DMS53 treated with DMSO at 0.1 percent for 48 hours (cell line): ENCODE measurements at regions not wholly inside any gene's neighbourhood (a gene's known extent, or its start where the extent isn't known, plus 50 kb on each side); places are given as distances from the start of the nearest gene placed in this dataset.

Source experiments
- DNase-seq: peaks from one replicate; lab custom pipeline; 2025; ENCODE audit not compliant: unreplicated experiment; lab: John Stamatoyannopoulos, UW

- DNase-seq = no peak
Observed at GRCh38 chr10:120702032-120702431, 149.1 kb upstream of the WDR11 start.

DNA sequence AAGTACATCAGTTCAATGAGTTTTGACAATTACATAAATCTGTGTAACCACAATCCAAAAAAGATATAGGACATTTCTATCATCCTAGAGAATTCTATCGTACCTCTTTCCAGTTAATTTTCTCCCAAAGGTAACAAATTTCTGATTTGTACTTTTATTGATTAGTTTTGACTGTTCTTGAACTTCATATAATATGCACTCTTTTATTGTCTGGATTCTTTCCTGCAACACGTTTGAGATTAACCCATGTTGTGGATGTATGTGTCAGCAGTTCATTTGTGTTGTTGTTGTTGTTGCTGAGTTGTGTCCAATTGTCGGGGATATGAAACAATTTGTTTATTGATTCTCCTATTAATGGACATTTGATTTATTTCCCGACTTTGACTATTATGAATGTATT lies 145.9 kb upstream of the WDR11 start:
- DNase-seq = no peak

GRCh38 chr10:120710076-120710475 lies 141.1 kb upstream of the WDR11 start:
- no peak for DNase-seq

- no peak for DNase-seq
Observed at GRCh38 chr10:120711860-120712259, 139.3 kb upstream of the WDR11 start.

DNA sequence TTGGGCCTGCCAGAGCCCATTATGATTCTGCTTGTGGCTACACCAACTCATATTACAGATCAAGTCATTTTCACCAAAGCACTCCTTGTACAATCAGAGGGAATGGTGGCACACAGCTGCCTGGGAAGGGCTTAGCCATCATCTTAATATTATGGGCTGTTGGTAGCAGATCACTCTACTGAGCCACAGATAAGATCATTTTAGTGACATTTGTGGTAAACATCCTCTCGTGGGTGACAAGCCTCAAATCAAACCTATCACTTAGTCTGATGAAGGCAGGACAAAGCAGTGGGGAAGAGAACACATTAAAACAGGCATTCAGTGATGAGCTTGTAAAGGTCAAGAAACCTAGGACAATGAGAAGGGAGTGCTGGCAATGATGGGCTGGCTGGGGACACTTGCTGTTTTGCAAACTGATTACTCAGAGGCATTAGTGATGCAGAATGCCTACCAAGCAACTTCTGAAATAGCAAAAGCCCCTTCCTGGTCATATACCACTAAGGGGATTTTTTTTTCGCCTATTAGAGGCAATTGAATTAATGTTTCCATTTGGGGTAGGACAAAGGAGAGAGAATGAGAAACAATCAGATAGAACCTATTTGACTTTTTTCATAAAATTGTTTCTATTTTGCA lies 137.5 kb upstream of the WDR11 start:
- no peak for DNase-seq

- no peak for DNase-seq
Observed at GRCh38 chr10:120715171-120715570, 136.0 kb upstream of the WDR11 start.

- no peak for DNase-seq
Observed at GRCh38 chr10:120719333-120719732, 131.8 kb upstream of the WDR11 start.

GRCh38 chr10:120727001-120727400 lies 124.2 kb upstream of the WDR11 start:
- DNase-seq = no peak

- no peak for DNase-seq
Observed at GRCh38 chr10:120729547-120729946, 121.6 kb upstream of the WDR11 start.

GRCh38 chr10:120732067-120732466 lies 119.1 kb upstream of the WDR11 start:
- DNase-seq = no peak

DNA sequence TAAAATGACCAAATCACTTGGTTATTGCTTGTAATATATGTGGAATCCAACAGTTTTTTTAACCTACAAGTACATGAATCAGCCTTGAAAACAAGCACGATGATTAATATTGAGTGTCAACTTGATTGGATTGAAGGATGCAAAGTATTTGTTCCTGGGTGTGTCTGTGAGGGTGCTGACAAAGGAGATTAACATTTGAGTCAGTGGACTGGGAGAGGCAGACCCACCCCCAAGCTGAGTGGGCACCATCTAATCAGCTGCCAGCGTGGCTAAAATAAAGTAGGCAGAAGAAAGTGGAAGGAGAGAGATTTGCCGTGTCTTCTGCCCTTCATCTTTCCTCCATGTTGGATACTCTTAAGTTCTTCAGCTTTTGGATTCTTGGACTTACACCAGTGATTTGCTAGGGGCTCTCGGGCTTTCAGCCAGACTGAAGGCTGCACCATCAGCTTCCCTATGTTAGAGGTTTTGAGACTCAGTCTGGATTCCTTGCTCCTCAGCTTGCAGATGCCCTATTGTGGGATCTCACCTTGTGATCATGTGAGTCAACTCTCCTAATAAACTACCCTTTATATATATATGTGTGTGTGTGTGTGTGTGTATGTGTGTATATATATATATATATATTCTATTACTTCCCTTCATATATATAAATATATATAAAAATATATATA lies 118.4 kb upstream of the WDR11 start:
- DNase-seq = no peak

DNA sequence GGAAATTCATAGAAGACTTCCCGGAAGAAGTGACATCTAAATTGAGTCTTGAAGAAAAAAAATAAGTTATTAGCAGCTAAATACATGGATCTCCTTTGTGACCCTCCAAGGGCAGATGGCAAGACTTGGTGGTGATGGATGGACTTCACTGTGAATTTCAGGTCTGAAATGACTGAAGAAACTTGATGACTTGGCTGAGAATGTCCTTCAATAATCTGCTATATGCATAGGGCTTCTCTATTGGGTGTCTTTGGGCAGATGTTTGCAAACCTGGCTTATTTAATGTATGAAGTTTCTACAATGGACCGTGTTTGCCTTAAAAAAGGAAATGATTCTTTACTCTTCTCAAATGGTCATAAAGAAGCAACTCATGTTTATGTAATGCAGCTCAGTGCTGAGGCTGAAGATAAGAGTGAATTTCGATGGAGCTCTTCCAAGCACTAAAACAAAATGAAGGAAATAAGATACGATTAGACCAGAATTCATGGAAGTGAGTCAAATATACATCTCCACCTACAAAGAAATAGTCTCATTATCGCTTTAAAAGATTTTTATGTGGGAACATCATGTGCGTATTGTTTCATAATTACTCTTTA lies 116.6 kb upstream of the WDR11 start:
- DNase-seq = no peak

- DNase-seq = no peak
Observed at GRCh38 chr10:120735315-120735714, 115.8 kb upstream of the WDR11 start.

GRCh38 chr10:120735773-120736371 lies 115.3 kb upstream of the WDR11 start:
- DNase-seq = peak; percentile 37

DNA sequence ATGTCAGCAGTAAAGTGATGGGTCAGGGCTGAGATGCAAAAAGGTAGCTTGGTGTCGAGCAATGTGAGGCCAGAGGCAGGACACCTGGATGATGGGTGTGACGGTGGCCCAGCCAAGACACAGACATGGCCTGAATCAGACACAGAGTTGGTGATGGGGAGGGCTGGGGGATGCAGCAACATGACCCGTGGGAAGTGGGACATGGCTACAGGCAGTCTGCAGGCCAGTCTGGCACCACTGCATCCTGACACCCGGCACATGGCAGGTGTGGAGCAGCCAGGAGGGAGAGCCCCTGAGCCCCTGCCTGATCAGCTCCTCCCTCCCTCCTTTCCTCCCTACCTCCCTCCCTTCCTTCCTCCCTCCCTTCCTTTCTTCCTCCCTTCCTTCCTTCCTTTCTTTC lies 114.8 kb upstream of the WDR11 start:
- no peak for DNase-seq

DNA sequence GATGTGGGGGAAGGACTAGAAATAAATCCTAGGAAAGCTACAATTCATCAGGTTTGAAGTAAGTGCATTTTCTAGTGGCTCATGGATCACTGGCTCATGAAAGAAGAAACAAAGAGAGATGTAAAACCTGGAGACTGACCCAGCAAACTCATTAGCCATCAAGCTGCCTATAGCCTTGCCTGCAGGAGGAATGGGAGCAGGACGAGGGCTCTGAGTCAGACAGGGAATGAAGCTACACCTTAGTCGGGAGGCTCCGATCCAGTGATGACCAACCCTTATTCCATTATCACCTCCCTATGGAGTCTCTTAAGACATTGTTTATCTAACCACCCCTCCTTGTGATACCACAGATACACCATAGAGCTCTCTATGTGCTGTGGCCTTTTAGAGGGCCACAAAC lies 112.5 kb upstream of the WDR11 start:
- DNase-seq = no peak

DNA sequence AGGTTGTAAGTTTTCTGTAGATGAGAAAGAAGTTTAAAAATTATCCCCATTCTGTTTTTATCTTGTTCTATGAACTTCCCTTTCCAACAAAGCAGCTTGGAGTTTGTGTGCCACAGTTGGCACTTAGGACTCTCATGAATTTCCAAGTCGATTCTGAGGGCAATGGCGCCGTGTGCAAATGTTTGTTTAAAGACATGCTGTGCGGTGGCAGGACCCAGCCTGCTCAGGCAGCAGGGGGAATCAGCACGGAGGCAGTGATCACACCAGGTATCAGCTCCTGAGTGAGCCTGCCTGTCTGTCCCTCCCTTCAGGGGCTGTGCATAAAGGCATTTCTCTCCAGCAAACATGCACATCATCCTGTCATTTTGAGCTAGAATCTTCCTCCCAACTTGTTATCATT lies 109.8 kb upstream of the WDR11 start:
- DNase-seq = no peak

DNA sequence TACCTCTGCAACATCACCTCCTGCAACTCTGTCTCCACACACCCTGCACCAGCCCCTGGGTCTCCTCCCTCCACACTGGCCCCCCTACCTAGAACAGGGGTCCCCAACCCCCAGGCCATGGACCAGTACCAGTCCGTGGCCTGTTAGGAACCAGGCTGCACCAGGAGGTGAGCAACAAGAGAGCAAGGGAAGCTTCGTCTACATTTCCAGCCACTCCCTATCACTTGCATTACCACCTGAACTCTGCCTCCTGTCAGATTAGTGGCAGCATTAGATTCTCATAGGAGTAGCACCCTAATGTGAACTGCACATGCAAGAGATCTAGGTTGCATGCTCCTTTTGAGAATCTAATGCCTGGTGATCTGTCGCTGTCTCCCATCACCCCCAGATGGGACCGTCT lies 108.8 kb upstream of the WDR11 start:
- no peak for DNase-seq

DNA sequence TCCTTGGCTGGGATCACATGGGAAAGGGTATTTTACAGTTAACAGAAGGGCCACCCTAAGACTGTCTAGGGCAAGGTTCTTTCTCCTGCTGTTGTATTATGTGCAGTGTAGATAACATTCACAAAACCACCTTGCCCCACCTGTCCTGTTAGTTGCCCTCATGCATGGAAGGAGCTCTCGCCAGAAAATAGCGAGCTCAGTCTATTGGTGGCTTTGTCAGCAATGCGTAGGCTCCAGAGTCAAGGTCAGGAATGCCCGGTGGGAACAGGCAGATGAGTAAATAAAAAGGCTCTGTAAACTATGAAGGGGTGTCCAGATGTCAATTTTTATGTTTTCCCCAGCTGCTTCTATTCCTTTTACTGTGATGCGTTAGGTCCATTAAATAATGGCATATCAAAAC lies 107.1 kb upstream of the WDR11 start:
- DNase-seq = no peak

GRCh38 chr10:120746001-120746777 lies 105.0 kb upstream of the WDR11 start:
- DNase-seq = no peak

DNA sequence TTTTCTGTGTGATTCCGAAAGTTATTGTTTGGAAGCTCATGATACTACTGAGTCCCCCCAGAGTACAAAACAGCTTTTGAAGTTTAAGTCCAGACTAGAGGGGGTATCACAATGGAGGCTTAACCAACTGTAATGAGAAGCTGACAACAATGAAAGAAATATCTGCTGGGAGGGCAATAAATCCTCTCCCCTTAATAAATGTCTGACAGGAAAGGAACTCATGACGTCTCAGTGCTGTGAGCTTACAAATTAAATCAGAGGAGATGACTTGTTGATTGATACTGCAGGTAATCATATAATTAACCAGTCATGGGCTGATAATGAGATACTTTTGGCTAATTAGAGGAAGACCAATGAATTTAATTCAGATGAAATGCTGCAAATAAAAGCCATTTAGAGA lies 102.6 kb upstream of the WDR11 start:
- DNase-seq = no peak

DNA sequence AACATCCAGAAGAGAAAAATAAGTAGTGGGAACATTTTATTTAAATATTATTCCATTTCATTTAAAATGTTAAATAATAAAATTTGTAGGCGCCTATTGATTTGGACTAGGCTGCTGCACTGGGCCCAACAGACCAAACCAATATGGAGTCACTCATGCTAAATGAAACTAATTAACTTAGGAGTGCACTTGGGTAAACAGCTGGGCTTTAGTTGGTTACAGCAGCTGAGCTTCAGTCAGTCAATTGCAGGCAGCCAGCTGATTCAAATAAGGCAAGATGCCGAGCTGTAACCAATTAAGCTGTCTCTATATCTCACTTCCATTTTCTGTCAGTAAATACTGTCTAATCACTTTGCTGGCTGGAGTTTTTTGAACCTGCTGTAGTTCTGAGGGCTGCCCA lies 102.1 kb upstream of the WDR11 start:
- DNase-seq = no peak
